Fibroblast of lung (primary cell): ENCODE measurements at regions not wholly inside any gene's neighbourhood (a gene's known extent, or its start where the extent isn't known, plus 50 kb on each side); places are given as distances from the start of the nearest gene placed in this dataset.

Source experiments
- DNase-seq, 2 donors: peaks; one replicate each; pipeline versions ENCODE4 v3.0.0 to v3.0.0-alpha.2; 2010; ENCODE audit warnings: low read depth in 2 of 2
- H2AFZ ChIP-seq: 2 replicates; pipeline ENCODE4 v1.5.1; 2012; ENCODE audit warnings: low read length, control low read depth, inconsistent platforms
- H3K27ac ChIP-seq: 2 replicates; pipeline ENCODE4 v1.5.1; 2011; ENCODE audit warnings: low read length, control low read depth; ENCODE audit not compliant: insufficient read depth
- H3K27me3 ChIP-seq: 2 replicates; pipeline ENCODE4 v1.5.1; 2011; ENCODE audit warnings: mild to moderate bottlenecking, low read length; ENCODE audit not compliant: control insufficient read depth, insufficient read depth
- H3K36me3 ChIP-seq: 2 replicates; pipeline ENCODE4 v1.5.1; 2011; ENCODE audit warnings: low read length; ENCODE audit not compliant: control insufficient read depth, insufficient read depth
- H3K4me1 ChIP-seq: 2 replicates; pipeline ENCODE4 v1.5.1; 2011; ENCODE audit warnings: low read length; ENCODE audit not compliant: control insufficient read depth, insufficient read depth; ENCODE audit errors: extremely low read depth
- H3K4me2 ChIP-seq: 2 replicates; pipeline ENCODE4 v1.5.1; 2011; ENCODE audit warnings: low read length, control low read depth; ENCODE audit not compliant: insufficient read depth; ENCODE audit errors: extremely low read depth
- H3K4me3 ChIP-seq, 4 experiments: fragments of 200-600 bp in 1 of 4; sonication (generic) in 1 of 4; replicated peaks in 1 of 4; 2 replicates each; pipeline ENCODE4 v1.5.1; 2011 to 2016; ENCODE audit warnings: low read length in 4 of 4, low read depth in 3 of 4, mild to moderate bottlenecking in 3 of 4, control low read depth in 2 of 4, inconsistent platforms in 1 of 4, mixed read lengths in 1 of 4; ENCODE audit not compliant: insufficient read depth in 1 of 4; ENCODE audit errors: control extremely low read depth in 1 of 4
- H3K79me2 ChIP-seq: 2 replicates; pipeline ENCODE4 v1.5.1; 2012; ENCODE audit warnings: mild to moderate bottlenecking, low read length, inconsistent platforms; ENCODE audit not compliant: control insufficient read depth, insufficient read depth
- H3K9ac ChIP-seq: 2 replicates; pipeline ENCODE4 v1.5.1; 2011; ENCODE audit warnings: mild to moderate bottlenecking, low read length, control low read depth; ENCODE audit not compliant: insufficient read depth
- H3K9me3 ChIP-seq: 2 replicates; pipeline ENCODE4 v1.5.1; 2012; ENCODE audit warnings: low read depth, low read length; ENCODE audit not compliant: control insufficient read depth, insufficient read depth
- H4K20me1 ChIP-seq: 2 replicates; pipeline ENCODE4 v1.5.1; 2011; ENCODE audit warnings: low read length; ENCODE audit not compliant: control insufficient read depth, insufficient read depth; ENCODE audit errors: extremely low read depth
- CTCF ChIP-seq, 2 donors: IDR thresholded peaks in 1 of 2; conservative IDR thresholded peaks in 1 of 2; 1 replicate in 1 of 2; 2 replicates in 1 of 2; pipeline ENCODE4 v1.5.1; 2011 to 2012; ENCODE audit warnings: low read length in 2 of 2, control low read depth in 1 of 2, inconsistent platforms in 1 of 2, low read depth in 1 of 2, mild to moderate bottlenecking in 1 of 2
- EZH2 ChIP-seq: IDR thresholded peaks from 2 replicates; pipeline ENCODE4 v1.5.1; 2012; ENCODE audit warnings: low read length, control low read depth, mild to moderate bottlenecking; ENCODE audit errors: missing control alignments

GRCh38 chr13:66139250-66139649 is 1090.9 kb downstream of the PCDH9 start:
- Histone ChIP-seq H3K27me3 (no peaks in the 10 kb centered on the region), H3K4me1 (no peaks in the 10 kb centered on the region), H3K27ac (no peak overlapping the region), H3K9me3 (no peaks in the 10 kb centered on the region), H3K4me3 (no peak overlapping the region), H2AFZ (no peak overlapping the region), H3K36me3 (no peaks in the 10 kb centered on the region), H3K79me2 (no peaks in the 10 kb centered on the region), H3K9ac (no peak overlapping the region), H4K20me1 (no peaks in the 10 kb centered on the region), H3K4me2 (no peak overlapping the region)
- no peak for TF ChIP-seq CTCF (conservative IDR thresholded peaks at IDR 0.05 in 1 of 2, IDR thresholded peaks at IDR 0.05 in 1 of 2; ENCODE audit: low read depth in 1 of 2, low read length in 2 of 2)
- no peak for TF ChIP-seq EZH2
- no peak for DNase-seq

DNA sequence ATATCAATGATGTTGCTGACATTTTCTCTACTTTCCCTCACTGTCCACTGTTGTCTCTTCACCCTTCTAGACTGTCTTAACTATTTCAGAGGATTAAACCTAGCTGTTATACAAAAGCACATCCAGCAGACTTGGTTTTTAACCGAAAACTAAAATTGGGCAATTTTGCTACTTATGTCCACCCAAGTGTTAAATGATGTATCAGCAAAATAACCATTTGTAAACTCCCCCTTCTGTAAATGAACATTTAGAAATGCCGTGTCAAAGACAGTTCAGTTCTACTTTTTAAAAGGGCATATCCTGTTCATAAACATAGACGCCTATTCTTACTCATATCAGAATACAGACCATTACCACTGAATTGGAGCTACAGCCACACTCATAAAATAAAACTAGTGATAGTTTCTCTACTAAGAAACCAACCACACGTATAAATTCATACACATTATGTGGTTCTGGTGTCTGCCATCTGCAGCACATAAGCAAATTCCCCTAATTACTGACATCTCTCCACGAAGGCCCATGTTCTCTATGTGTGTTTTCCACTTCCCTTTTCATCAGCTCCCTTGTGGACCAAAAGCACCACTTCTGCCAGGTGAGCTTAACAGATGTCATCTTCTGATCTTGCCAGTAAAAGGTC is 1091.8 kb downstream of the PCDH9 start:
- Histone ChIP-seq H3K79me2 (no peaks in the 10 kb centered on the region), H4K20me1 (no peaks in the 10 kb centered on the region), H3K4me2 (no peak overlapping the region), H3K36me3 (no peaks in the 10 kb centered on the region), H3K4me3 (no peak overlapping the region), H3K9ac (no peak overlapping the region), H3K27me3 (no peaks in the 10 kb centered on the region), H3K27ac (no peak overlapping the region), H3K9me3 (no peaks in the 10 kb centered on the region), H2AFZ (no peak overlapping the region), H3K4me1 (no peaks in the 10 kb centered on the region)
- no peak for DNase-seq
- no peak for TF ChIP-seq CTCF (conservative IDR thresholded peaks at IDR 0.05 in 1 of 2, IDR thresholded peaks at IDR 0.05 in 1 of 2; ENCODE audit: low read depth in 1 of 2, low read length in 2 of 2)
- no peak for TF ChIP-seq EZH2

GRCh38 chr13:66137384-66137783 is 1092.8 kb downstream of the PCDH9 start:
- Histone ChIP-seq H3K36me3 (no peaks in the 10 kb centered on the region), H2AFZ (no peak overlapping the region), H3K79me2 (no peaks in the 10 kb centered on the region)

More at GRCh38 chr13:66137384-66137783, 1092.8 kb downstream of the PCDH9 start:
- DNase-seq: no peak
- Histone ChIP-seq H3K4me2 (no peak overlapping the region), H3K9ac (no peak overlapping the region), H3K4me1 (no peaks in the 10 kb centered on the region), H3K27ac (no peak overlapping the region), H3K9me3 (no peaks in the 10 kb centered on the region), H4K20me1 (no peaks in the 10 kb centered on the region), H3K27me3 (no peaks in the 10 kb centered on the region), H3K4me3 (no peak overlapping the region)
- TF ChIP-seq CTCF (conservative IDR thresholded peaks at IDR 0.05 in 1 of 2, IDR thresholded peaks at IDR 0.05 in 1 of 2; ENCODE audit: low read depth in 1 of 2, low read length in 2 of 2): no peak
- no peak for TF ChIP-seq EZH2
